ENCODE measurements at regions not wholly inside any gene's neighbourhood (a gene's known extent, or its start where the extent isn't known, plus 50 kb on each side); places are given as distances from the start of the nearest gene placed in this dataset.

GRCh38 chr10:28949005-28950004 lies 272.0 kb downstream of the BAMBI start:
- no peak overlapping the region for H3K27ac Mint-ChIP-seq
- ATAC-seq = no peak
- no peak overlapping the region for H3K4me3 Mint-ChIP-seq
- no peaks in the 10 kb centered on the region for H3K9me3 Mint-ChIP-seq
- peaks cover 28% of the 10 kb centered on the region for H3K27me3 Mint-ChIP-seq
- H3K4me1 Mint-ChIP-seq = no peaks in the 10 kb centered on the region
- no peaks in the 10 kb centered on the region for H3K36me3 Mint-ChIP-seq

GRCh38 chr10:28951484-28951883 lies 274.2 kb downstream of the BAMBI start:
- Mint-ChIP-seq H3K36me3 (no peaks in the 10 kb centered on the region), H3K4me1 (no peaks in the 10 kb centered on the region), H3K27ac (no peak overlapping the region), H3K27me3 (peaks cover 32% of the 10 kb centered on the region), H3K4me3 (no peak overlapping the region), H3K9me3 (no peaks in the 10 kb centered on the region)
- no peak for ATAC-seq

GRCh38 chr10:28952523-28952922 lies 275.2 kb downstream of the BAMBI start:
- no peaks in the 10 kb centered on the region for H3K36me3 Mint-ChIP-seq
- no peaks in the 10 kb centered on the region for H3K4me1 Mint-ChIP-seq
- H3K27ac Mint-ChIP-seq = no peak overlapping the region
- H3K9me3 Mint-ChIP-seq = peaks cover 1% of the 10 kb centered on the region
- peaks cover 32% of the 10 kb centered on the region for H3K27me3 Mint-ChIP-seq
- no peak overlapping the region for H3K4me3 Mint-ChIP-seq
- no peak for ATAC-seq

- Mint-ChIP-seq H3K4me1 (no peaks in the 10 kb centered on the region), H3K27ac (no peak overlapping the region), H3K36me3 (no peaks in the 10 kb centered on the region), H3K9me3 (peaks cover 9% of the 10 kb centered on the region), H3K27me3 (peaks cover 32% of the 10 kb centered on the region), H3K4me3 (no peak overlapping the region)
- no peak for ATAC-seq
Measured at GRCh38 chr10:28954211-28954610, 276.9 kb downstream of the BAMBI start.

GRCh38 chr10:28958468-28958867 lies 281.1 kb downstream of the BAMBI start:
- peaks cover 12% of the 10 kb centered on the region for H3K27me3 Mint-ChIP-seq
- H3K27ac Mint-ChIP-seq = no peak overlapping the region
- no peak overlapping the region for H3K4me3 Mint-ChIP-seq
- ATAC-seq = no peak
- no peaks in the 10 kb centered on the region for H3K36me3 Mint-ChIP-seq
- H3K9me3 Mint-ChIP-seq = peaks cover 9% of the 10 kb centered on the region
- H3K4me1 Mint-ChIP-seq = no peaks in the 10 kb centered on the region

GRCh38 chr10:28959850-28960501 lies 282.7 kb downstream of the BAMBI start:
- no peaks in the 10 kb centered on the region for H3K27me3 Mint-ChIP-seq

GRCh38 chr10:28962768-28963167 lies 285.4 kb downstream of the BAMBI start:
- Mint-ChIP-seq H3K4me1 (no peaks in the 10 kb centered on the region), H3K9me3 (peaks cover 6% of the 10 kb centered on the region), H3K27me3 (no peaks in the 10 kb centered on the region), H3K36me3 (no peaks in the 10 kb centered on the region), H3K4me3 (no peak overlapping the region), H3K27ac (no peak overlapping the region)
- ATAC-seq = no peak

More at GRCh38 chr10:28959850-28960501, 282.7 kb downstream of the BAMBI start:
- Mint-ChIP-seq H3K9me3 (peaks cover 9% of the 10 kb centered on the region), H3K4me1 (no peaks in the 10 kb centered on the region), H3K36me3 (no peaks in the 10 kb centered on the region), H3K4me3 (no peak overlapping the region), H3K27ac (no peak overlapping the region)
- ATAC-seq = no peak

GRCh38 chr10:28963539-28964221 lies 286.4 kb downstream of the BAMBI start:
- Mint-ChIP-seq H3K27me3 (no peaks in the 10 kb centered on the region), H3K9me3 (peaks cover 1% of the 10 kb centered on the region), H3K4me3 (no peak overlapping the region), H3K4me1 (no peaks in the 10 kb centered on the region), H3K36me3 (no peaks in the 10 kb centered on the region), H3K27ac (no peak overlapping the region)
- ATAC-seq = no peak

GRCh38 chr10:28965937-28966336 lies 288.6 kb downstream of the BAMBI start:
- H3K4me3 Mint-ChIP-seq = no peak overlapping the region
- H3K9me3 Mint-ChIP-seq = no peaks in the 10 kb centered on the region
- no peak overlapping the region for H3K27ac Mint-ChIP-seq
- H3K27me3 Mint-ChIP-seq = no peaks in the 10 kb centered on the region
- no peak for ATAC-seq
- H3K36me3 Mint-ChIP-seq = no peaks in the 10 kb centered on the region
- no peaks in the 10 kb centered on the region for H3K4me1 Mint-ChIP-seq

- no peak overlapping the region for H3K4me3 Mint-ChIP-seq
- no peaks in the 10 kb centered on the region for H3K4me1 Mint-ChIP-seq
- no peak overlapping the region for H3K27ac Mint-ChIP-seq
- no peaks in the 10 kb centered on the region for H3K27me3 Mint-ChIP-seq
- H3K9me3 Mint-ChIP-seq = no peaks in the 10 kb centered on the region
- no peak for ATAC-seq
- H3K36me3 Mint-ChIP-seq = no peaks in the 10 kb centered on the region
Measured at GRCh38 chr10:28967031-28967430, 289.7 kb downstream of the BAMBI start.

- no peaks in the 10 kb centered on the region for H3K9me3 Mint-ChIP-seq
- ATAC-seq = no peak
- H3K27me3 Mint-ChIP-seq = no peaks in the 10 kb centered on the region
- H3K4me1 Mint-ChIP-seq = no peaks in the 10 kb centered on the region
- no peak overlapping the region for H3K27ac Mint-ChIP-seq
- no peak overlapping the region for H3K4me3 Mint-ChIP-seq
- H3K36me3 Mint-ChIP-seq = no peaks in the 10 kb centered on the region
Measured at GRCh38 chr10:28969413-28969812, 292.1 kb downstream of the BAMBI start.

GRCh38 chr10:28970231-28970630 lies 292.9 kb downstream of the BAMBI start:
- no peaks in the 10 kb centered on the region for H3K9me3 Mint-ChIP-seq
- H3K27ac Mint-ChIP-seq = no peak overlapping the region
- H3K4me1 Mint-ChIP-seq = no peaks in the 10 kb centered on the region
- no peaks in the 10 kb centered on the region for H3K36me3 Mint-ChIP-seq
- no peaks in the 10 kb centered on the region for H3K27me3 Mint-ChIP-seq
- H3K4me3 Mint-ChIP-seq = no peak overlapping the region
- no peak for ATAC-seq

GRCh38 chr10:28971255-28971654 lies 293.9 kb downstream of the BAMBI start:
- no peak overlapping the region for H3K4me3 Mint-ChIP-seq
- H3K27ac Mint-ChIP-seq = no peak overlapping the region
- ATAC-seq = no peak
- no peaks in the 10 kb centered on the region for H3K27me3 Mint-ChIP-seq
- H3K36me3 Mint-ChIP-seq = no peaks in the 10 kb centered on the region
- H3K9me3 Mint-ChIP-seq = no peaks in the 10 kb centered on the region
- no peaks in the 10 kb centered on the region for H3K4me1 Mint-ChIP-seq

- Mint-ChIP-seq H3K36me3 (no peaks in the 10 kb centered on the region), H3K27me3 (no peaks in the 10 kb centered on the region), H3K9me3 (no peaks in the 10 kb centered on the region), H3K27ac (no peak overlapping the region), H3K4me1 (no peaks in the 10 kb centered on the region), H3K4me3 (no peak overlapping the region)
- ATAC-seq = no peak
Measured at GRCh38 chr10:28971764-28972163, 294.4 kb downstream of the BAMBI start.

GRCh38 chr10:28973309-28973972 lies 296.1 kb downstream of the BAMBI start:
- peaks cover 8% of the 10 kb centered on the region for H3K27me3 Mint-ChIP-seq
- H3K36me3 Mint-ChIP-seq = no peaks in the 10 kb centered on the region
- H3K4me1 Mint-ChIP-seq = no peaks in the 10 kb centered on the region
- no peak overlapping the region for H3K4me3 Mint-ChIP-seq
- no peak for ATAC-seq
- peaks cover 8% of the 10 kb centered on the region for H3K9me3 Mint-ChIP-seq
- H3K27ac Mint-ChIP-seq = no peak overlapping the region
